K562 (cell line): ENCODE measurements at regions not wholly inside any gene's neighbourhood (a gene's known extent, or its start where the extent isn't known, plus 50 kb on each side); places are given as distances from the start of the nearest gene placed in this dataset.
"Not testable (repeated sequence)": the region's sequence is repeated elsewhere in the genome, so short reads cannot be mapped to it uniquely, and the experiment has no call there.

Experiments used
- BRD4 ChIP-seq: fragments of 200-600 bp; sonication (generic); IDR thresholded peaks from 2 replicates; pipeline ENCODE4 v1.6.1; 2017; ENCODE audit warnings: inconsistent platforms
- PHF8 ChIP-seq: fragments of 200-600 bp; sonication (generic); IDR thresholded peaks from 2 replicates; pipeline ENCODE4 v1.6.1; 2012; ENCODE audit warnings: mixed run types, mild to moderate bottlenecking, inconsistent platforms, low read length, moderate library complexity, borderline replicate concordance
- PTBP1 ChIP-seq: fragments of 200-400 bp; formaldehyde crosslinking; IDR thresholded peaks from 2 replicates; pipeline ENCODE4 v1.6.1; 2017; ENCODE audit warnings: low read depth, low read length
- RHOXF2B ChIP-seq: fragments of 250-450 bp; sonication (Bioruptor Pico); conservative IDR thresholded peaks from 2 replicates; pipeline ENCODE4 v1.5.1; 2021
- SIN3B ChIP-seq: fragments of 450-650 bp; IDR thresholded peaks from 2 replicates; pipeline ENCODE4 v1.6.1; 2017; ENCODE audit warnings: low read depth, mild to moderate bottlenecking, moderate library complexity
- ZNF140 ChIP-seq: fragments of 250-450 bp; sonication (Bioruptor Pico); IDR thresholded peaks from 2 replicates; pipeline ENCODE4 v1.8.0; 2021; ENCODE audit warnings: moderate library complexity, mild to moderate bottlenecking, inconsistent platforms
- ZNF224 ChIP-seq: sonication (generic); formaldehyde crosslinking; IDR thresholded peaks from 2 replicates; pipeline ENCODE4 v1.8.0; 2022; ENCODE audit warnings: mild to moderate bottlenecking, missing genetic modification reagents
- TF ChIP-seq, protein P1 (sequence below), 2 experiments: fragments of 450-650 bp in 1 of 2; sonication (generic) in 1 of 2; formaldehyde crosslinking in 1 of 2; IDR thresholded peaks; 2 replicates each; pipeline versions ENCODE4 v1.7.1 to v1.9.0; 2016 to 2022; ENCODE audit warnings: inconsistent platforms in 1 of 2, mild to moderate bottlenecking in 1 of 2, missing genetic modification reagents in 1 of 2
- TF ChIP-seq, protein P2 (sequence below), 3 experiments: IDR thresholded peaks in 2 of 3; conservative IDR thresholded peaks in 1 of 3; 2 replicates each; pipeline ENCODE4 v1.5.1; 2011 to 2012; ENCODE audit warnings: low read length in 3 of 3, mild to moderate bottlenecking in 3 of 3, control low read depth in 2 of 3, improper control_type of control experiment in 1 of 3, inconsistent platforms in 1 of 3, low read depth in 1 of 3, mixed read lengths in 1 of 3, moderate library complexity in 1 of 3; ENCODE audit not compliant: insufficient read depth in 2 of 3
- TF ChIP-seq, protein P3 (sequence below): sonication (generic); IDR thresholded peaks from 2 replicates; pipeline ENCODE4 v1.6.1; 2016

DNA sequence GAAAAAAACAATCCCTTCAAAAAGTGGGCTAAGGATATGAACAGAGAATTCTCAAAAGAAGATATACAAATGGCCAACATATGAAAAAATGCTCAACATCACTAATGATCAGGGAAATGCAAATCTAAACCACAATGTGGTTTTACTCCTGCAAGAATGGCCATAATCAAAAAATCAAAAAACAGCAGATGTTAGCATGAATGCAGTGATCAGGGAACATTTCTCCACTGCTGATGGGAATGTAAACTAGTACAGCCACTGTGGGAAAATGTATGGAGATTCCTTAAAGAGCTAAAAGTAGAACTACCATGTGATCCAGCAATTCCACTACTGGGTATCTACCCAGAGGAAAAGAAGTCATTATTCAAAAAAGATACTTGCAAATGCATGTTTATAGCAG lies 138.1 kb downstream of the BLID start:
- TF ChIP-seq, protein P1, sequence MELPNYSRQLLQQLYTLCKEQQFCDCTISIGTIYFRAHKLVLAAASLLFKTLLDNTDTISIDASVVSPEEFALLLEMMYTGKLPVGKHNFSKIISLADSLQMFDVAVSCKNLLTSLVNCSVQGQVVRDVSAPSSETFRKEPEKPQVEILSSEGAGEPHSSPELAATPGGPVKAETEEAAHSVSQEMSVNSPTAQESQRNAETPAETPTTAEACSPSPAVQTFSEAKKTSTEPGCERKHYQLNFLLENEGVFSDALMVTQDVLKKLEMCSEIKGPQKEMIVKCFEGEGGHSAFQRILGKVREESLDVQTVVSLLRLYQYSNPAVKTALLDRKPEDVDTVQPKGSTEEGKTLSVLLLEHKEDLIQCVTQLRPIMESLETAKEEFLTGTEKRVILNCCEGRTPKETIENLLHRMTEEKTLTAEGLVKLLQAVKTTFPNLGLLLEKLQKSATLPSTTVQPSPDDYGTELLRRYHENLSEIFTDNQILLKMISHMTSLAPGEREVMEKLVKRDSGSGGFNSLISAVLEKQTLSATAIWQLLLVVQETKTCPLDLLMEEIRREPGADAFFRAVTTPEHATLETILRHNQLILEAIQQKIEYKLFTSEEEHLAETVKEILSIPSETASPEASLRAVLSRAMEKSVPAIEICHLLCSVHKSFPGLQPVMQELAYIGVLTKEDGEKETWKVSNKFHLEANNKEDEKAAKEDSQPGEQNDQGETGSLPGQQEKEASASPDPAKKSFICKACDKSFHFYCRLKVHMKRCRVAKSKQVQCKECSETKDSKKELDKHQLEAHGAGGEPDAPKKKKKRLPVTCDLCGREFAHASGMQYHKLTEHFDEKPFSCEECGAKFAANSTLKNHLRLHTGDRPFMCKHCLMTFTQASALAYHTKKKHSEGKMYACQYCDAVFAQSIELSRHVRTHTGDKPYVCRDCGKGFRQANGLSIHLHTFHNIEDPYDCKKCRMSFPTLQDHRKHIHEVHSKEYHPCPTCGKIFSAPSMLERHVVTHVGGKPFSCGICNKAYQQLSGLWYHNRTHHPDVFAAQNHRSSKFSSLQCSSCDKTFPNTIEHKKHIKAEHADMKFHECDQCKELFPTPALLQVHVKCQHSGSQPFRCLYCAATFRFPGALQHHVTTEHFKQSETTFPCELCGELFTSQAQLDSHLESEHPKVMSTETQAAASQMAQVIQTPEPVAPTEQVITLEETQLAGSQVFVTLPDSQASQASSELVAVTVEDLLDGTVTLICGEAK (IDR thresholded peaks at IDR 0.05), result not testable (repeated sequence)
- TF ChIP-seq, protein P1 (CRISPR knock-in tag; IDR thresholded peaks at IDR 0.05), result not testable (repeated sequence)
- not testable (repeated sequence) for TF ChIP-seq BRD4; RHOXF2B (CRISPR knock-in tag); SIN3B; ZNF140 (CRISPR knock-in tag); PHF8; ZNF224 (CRISPR knock-in tag); PTBP1
- TF ChIP-seq, protein P2, sequence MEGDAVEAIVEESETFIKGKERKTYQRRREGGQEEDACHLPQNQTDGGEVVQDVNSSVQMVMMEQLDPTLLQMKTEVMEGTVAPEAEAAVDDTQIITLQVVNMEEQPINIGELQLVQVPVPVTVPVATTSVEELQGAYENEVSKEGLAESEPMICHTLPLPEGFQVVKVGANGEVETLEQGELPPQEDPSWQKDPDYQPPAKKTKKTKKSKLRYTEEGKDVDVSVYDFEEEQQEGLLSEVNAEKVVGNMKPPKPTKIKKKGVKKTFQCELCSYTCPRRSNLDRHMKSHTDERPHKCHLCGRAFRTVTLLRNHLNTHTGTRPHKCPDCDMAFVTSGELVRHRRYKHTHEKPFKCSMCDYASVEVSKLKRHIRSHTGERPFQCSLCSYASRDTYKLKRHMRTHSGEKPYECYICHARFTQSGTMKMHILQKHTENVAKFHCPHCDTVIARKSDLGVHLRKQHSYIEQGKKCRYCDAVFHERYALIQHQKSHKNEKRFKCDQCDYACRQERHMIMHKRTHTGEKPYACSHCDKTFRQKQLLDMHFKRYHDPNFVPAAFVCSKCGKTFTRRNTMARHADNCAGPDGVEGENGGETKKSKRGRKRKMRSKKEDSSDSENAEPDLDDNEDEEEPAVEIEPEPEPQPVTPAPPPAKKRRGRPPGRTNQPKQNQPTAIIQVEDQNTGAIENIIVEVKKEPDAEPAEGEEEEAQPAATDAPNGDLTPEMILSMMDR (IDR thresholded peaks at IDR 0.05 in 2 of 3, conservative IDR thresholded peaks at IDR 0.05 in 1 of 3; ENCODE audit: insufficient read depth in 2 of 3, low read depth in 1 of 3, low read length in 3 of 3), result not testable (repeated sequence)
- TF ChIP-seq, protein P3, sequence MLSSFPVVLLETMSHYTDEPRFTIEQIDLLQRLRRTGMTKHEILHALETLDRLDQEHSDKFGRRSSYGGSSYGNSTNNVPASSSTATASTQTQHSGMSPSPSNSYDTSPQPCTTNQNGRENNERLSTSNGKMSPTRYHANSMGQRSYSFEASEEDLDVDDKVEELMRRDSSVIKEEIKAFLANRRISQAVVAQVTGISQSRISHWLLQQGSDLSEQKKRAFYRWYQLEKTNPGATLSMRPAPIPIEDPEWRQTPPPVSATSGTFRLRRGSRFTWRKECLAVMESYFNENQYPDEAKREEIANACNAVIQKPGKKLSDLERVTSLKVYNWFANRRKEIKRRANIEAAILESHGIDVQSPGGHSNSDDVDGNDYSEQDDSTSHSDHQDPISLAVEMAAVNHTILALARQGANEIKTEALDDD, result not testable (repeated sequence)
